ENCODE measurements at regions not wholly inside any gene's neighbourhood (a gene's known extent, or its start where the extent isn't known, plus 50 kb on each side); places are given as distances from the start of the nearest gene placed in this dataset.

GRCh38 chr10:3363311-3364045 lies 190.9 kb upstream of the PITRM1 start:
- TF ChIP-seq CTCF (IDR thresholded peaks at IDR 0.05; ENCODE audit: extremely low read depth in 1 of 2, insufficient read depth in 1 of 2, low read depth in 1 of 2, low read length in 2 of 2): no peak
- TF ChIP-seq MAX (IDR thresholded peaks at IDR 0.05; ENCODE audit: insufficient read depth, insufficient read length): no peak
- no peak for TF ChIP-seq POLR2A (IDR thresholded peaks at IDR 0.05; ENCODE audit: low read depth, low read length)
- no peak for TF ChIP-seq POLR2AphosphoS5 (IDR thresholded peaks at IDR 0.05; ENCODE audit: insufficient read depth, low read depth, low read length)
- no peak for TF ChIP-seq FOS (IDR thresholded peaks at IDR 0.05; ENCODE audit: borderline replicate concordance, insufficient read depth, low read length)
- no peak for TF ChIP-seq JUN (IDR thresholded peaks at IDR 0.05; ENCODE audit: borderline replicate concordance, insufficient read depth, insufficient read length, low read depth)
- TF ChIP-seq EZH2 (IDR thresholded peaks at IDR 0.05; ENCODE audit: borderline replicate concordance, low read depth, low read length, severe bottlenecking): no peak
- no peak for TF ChIP-seq GATA2 (IDR thresholded peaks at IDR 0.05; ENCODE audit: insufficient read depth, insufficient read length, low read depth, low read length)
